RWPE1 (cell line): ENCODE measurements at regions not wholly inside any gene's neighbourhood (a gene's known extent, or its start where the extent isn't known, plus 50 kb on each side); places are given as distances from the start of the nearest gene placed in this dataset.

Experiments
- CTCF ChIA-PET: fragments of 350-600 bp; sonication (Branson Sonifier 250); formaldehyde crosslinking; extraction: SDS; loops from one replicate; lab custom pipeline; 2021; lab: Yijun Ruan, JAX
- POLR2A ChIA-PET: fragments of 400-600 bp; formaldehyde crosslinking; extraction: SDS; loops from one replicate; lab custom pipeline; 2020; ENCODE audit warnings: antibody characterized with exemption; ENCODE audit not compliant: low non-redundant PET; lab: Yijun Ruan, JAX
- DNase-seq: peaks from one replicate; pipeline ENCODE4 v3.0.0; 2012; ENCODE audit warnings: low spot score
- H3K27ac ChIP-seq: fragments of 450-650 bp; 2 replicates; pipeline ENCODE4 v1.5.1; 2017
- TF ChIP-seq, protein P1 (sequence below): fragments of 450-650 bp; conservative IDR thresholded peaks from 2 replicates; pipeline ENCODE4 v1.5.1; 2017; ENCODE audit warnings: low read depth, mild to moderate bottlenecking

DNA sequence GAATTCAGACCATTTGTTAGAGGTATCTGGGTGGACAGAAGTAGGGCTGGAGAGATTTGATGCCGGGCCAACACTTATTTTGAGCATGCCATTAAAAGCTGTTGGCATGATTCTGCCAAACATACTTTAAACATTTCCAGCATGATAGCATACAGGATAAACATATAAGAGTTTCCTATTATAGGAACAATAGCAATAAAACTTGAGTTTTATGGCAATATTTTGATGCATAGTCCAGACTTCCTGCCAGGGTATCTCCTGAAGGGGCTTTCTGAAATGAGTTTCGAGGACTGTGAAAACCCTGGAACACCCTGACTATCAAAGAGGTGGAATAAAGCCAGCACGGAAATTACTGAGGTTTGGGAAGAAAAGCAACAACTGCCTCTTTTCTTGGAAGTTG is 1398.0 kb upstream of the NXPH2 start:
- no peak overlapping the region for H3K27ac ChIP-seq
- no peak for DNase-seq
- ChIA-PET POLR2A (no interaction called here), CTCF (no interaction called here)
- TF ChIP-seq, protein P1, sequence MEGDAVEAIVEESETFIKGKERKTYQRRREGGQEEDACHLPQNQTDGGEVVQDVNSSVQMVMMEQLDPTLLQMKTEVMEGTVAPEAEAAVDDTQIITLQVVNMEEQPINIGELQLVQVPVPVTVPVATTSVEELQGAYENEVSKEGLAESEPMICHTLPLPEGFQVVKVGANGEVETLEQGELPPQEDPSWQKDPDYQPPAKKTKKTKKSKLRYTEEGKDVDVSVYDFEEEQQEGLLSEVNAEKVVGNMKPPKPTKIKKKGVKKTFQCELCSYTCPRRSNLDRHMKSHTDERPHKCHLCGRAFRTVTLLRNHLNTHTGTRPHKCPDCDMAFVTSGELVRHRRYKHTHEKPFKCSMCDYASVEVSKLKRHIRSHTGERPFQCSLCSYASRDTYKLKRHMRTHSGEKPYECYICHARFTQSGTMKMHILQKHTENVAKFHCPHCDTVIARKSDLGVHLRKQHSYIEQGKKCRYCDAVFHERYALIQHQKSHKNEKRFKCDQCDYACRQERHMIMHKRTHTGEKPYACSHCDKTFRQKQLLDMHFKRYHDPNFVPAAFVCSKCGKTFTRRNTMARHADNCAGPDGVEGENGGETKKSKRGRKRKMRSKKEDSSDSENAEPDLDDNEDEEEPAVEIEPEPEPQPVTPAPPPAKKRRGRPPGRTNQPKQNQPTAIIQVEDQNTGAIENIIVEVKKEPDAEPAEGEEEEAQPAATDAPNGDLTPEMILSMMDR, result no peak

- ChIA-PET CTCF (no interaction called here), POLR2A (no interaction called here)
- TF ChIP-seq, protein P1, result no peak
- no peak for DNase-seq
- no peak overlapping the region for H3K27ac ChIP-seq
These were observed 1396.9 kb upstream of the NXPH2 start for GRCh38 chr2:140177086-140177485.

GRCh38 chr2:140173790-140174189 is 1393.6 kb upstream of the NXPH2 start:
- H3K27ac ChIP-seq, result no peak overlapping the region
- DNase-seq, result no peak
- POLR2A ChIA-PET, result no interaction called here
- CTCF ChIA-PET, result no interaction called here
- TF ChIP-seq, protein P1, result no peak

DNA sequence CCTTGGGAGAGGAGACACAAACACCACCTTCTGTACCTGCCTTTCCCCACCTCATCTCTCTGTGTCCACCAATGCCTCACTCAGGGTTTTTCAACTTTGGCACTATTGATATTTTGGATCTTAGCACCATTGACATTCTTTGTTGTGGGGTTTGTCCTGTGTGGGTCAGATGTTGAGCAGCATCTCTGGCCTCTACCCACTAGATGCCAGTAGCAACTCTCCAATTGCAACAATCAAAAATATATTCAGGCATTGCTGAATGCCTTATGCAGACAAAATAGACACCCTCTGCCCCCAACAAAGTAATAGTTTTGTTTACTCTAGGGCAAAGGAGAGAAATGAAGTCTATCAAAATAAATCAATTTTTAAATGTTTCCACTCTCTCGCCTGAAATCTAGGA is 1384.3 kb upstream of the NXPH2 start:
- H3K27ac ChIP-seq, result no peak overlapping the region
- no peak for DNase-seq
- POLR2A ChIA-PET, result no interaction called here
- TF ChIP-seq, protein P1, result no peak
- CTCF ChIA-PET, result no interaction called here

DNA sequence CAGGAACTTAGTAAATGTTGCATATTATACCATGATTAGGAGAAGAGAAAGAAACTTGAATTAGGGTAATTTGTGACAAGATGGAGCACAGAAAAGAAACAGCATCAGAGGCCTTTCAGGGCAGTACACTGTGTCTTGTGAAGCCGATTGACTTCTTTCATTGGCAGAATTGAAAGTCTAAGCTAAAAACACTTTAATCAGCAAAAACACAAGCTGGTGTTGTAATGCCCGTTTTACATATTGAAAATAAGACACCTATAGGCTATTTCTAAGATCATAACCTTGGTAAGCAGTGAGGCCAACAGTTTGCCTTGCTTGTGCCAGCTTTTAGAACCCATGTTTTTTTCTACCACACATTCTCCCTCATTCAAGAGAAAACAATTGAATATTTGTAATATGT is 1378.1 kb upstream of the NXPH2 start:
- ChIA-PET POLR2A (no interaction called here), CTCF (interaction anchor here (0.6 kb wide), 1 partner anchor 1285 kb away, joined by 3 read pairs; no protein-coding TSS in a partner anchor)
- H3K27ac ChIP-seq, result no peak overlapping the region
- DNase-seq, result no peak
- TF ChIP-seq, protein P1, result no peak

DNA sequence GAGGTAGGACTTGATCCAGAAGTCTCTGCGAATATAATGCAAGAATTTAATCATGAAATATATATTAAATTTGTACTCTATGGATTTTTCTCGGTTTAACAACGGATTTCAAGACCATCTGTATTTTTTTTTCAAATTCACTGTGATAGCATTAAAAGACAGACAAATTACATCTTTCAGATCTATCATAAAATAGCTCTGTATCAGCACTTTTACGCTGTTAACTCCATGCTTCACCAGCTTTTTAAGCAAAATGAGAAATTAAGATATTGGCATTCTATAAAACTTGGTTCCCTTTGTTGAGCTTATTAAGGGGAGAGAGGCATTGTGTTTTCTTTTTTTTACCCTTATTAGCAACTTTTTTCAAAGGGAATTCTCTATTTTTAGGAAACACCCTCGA is 1377.6 kb upstream of the NXPH2 start:
- CTCF ChIA-PET, result interaction anchor here (0.6 kb wide), 1 partner anchor 1285 kb away, joined by 3 read pairs; no protein-coding TSS in a partner anchor
- POLR2A ChIA-PET, result no interaction called here
- DNase-seq, result no peak
- TF ChIP-seq, protein P1, result no peak
- H3K27ac ChIP-seq, result no peak overlapping the region
